Stimulated activated naive B cell treated with anti-CD40 and anti-IgM and Interleukin-4, amounts not matched to agents 10 μg/mL and 1 μg/mL and 100 μg/mL, for 72 hours (primary cell): ENCODE measurements at regions not wholly inside any gene's neighbourhood (a gene's known extent, or its start where the extent isn't known, plus 50 kb on each side); places are given as distances from the start of the nearest gene placed in this dataset.
A peak's percentile ranks its signal among the peaks of the same experiment; 100 is the strongest.

Source experiments
- ATAC-seq, 2 donors: fragments of 150-1000 bp; cut with Tn5 transposase; replicated peaks; 2 replicates each; pipeline ENCODE4 v1.10.0; 2021; ENCODE audit warnings: moderate library complexity in 1 of 2
- DNase-seq: peaks from one replicate; pipeline ENCODE4 v3.0.0; 2021
- H3K27ac Mint-ChIP-seq: one replicate; pipeline ENCODE4 v1.8.0; 2022; ENCODE audit warnings: mild to moderate bottlenecking, mixed read lengths
- H3K27me3 Mint-ChIP-seq, 2 donors: one replicate each; pipeline ENCODE4 v1.8.0; 2022; ENCODE audit warnings: mixed read lengths in 2 of 2
- H3K36me3 Mint-ChIP-seq, 2 donors: one replicate each; pipeline ENCODE4 v1.8.0; 2022; ENCODE audit warnings: mixed read lengths in 2 of 2, mild to moderate bottlenecking in 1 of 2
- H3K4me1 Mint-ChIP-seq, 2 donors: one replicate each; pipeline ENCODE4 v1.8.0; 2022; ENCODE audit warnings: mixed read lengths in 2 of 2, mild to moderate bottlenecking in 1 of 2
- H3K4me3 Mint-ChIP-seq, 2 donors: one replicate each; pipeline ENCODE4 v1.8.0; 2022; ENCODE audit warnings: mild to moderate bottlenecking in 2 of 2, mixed read lengths in 2 of 2, moderate library complexity in 1 of 2
- H3K9me3 Mint-ChIP-seq, 2 donors: one replicate each; pipeline ENCODE4 v1.8.0; 2022; ENCODE audit warnings: mixed read lengths in 2 of 2, mild to moderate bottlenecking in 1 of 2

- no peak for DNase-seq
- H3K27me3 Mint-ChIP-seq: peaks cover 5 to 23% of the 10 kb centered on the region in 2 donors
These were observed 223.6 kb downstream of the ANKRD60 start for GRCh38 chr20:58004900-58005299.

GRCh38 chr20:58004146-58004545 lies 224.3 kb downstream of the ANKRD60 start:
- Mint-ChIP-seq H3K4me3 (no peak overlapping the region), H3K4me1 (peaks cover 4 to 6% of the 10 kb centered on the region in 2 donors), H3K27me3 (peaks cover 5 to 15% of the 10 kb centered on the region in 2 donors)

More at GRCh38 chr20:58004900-58005299, 223.6 kb downstream of the ANKRD60 start:
- H3K4me3 Mint-ChIP-seq: no peak overlapping the region
- ATAC-seq: no peak
- H3K9me3 Mint-ChIP-seq: no peaks in the 10 kb centered on the region
- no peaks in the 10 kb centered on the region for H3K4me1 Mint-ChIP-seq
- no peak overlapping the region for H3K27ac Mint-ChIP-seq
- H3K36me3 Mint-ChIP-seq: no peaks in the 10 kb centered on the region

DNA sequence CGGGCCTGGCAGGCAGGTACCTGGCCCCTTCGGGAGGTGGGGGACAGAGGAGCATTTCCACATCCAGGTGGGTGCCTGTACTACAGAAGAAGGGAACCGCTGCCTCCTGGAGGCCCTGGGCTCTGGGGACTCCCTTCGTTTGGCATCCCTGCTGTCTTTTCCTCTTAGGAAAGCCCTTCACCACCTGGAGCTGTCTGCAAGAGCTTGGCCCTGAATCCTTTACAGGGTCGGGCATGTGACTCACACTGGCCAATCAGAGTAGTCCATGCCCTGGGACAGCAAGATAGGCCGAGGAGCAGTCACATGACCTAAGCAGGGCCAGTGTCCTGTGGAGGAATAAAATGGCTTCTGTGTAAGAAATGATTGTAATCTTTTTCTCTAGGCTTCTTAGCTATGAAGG lies 224.9 kb downstream of the ANKRD60 start:
- ATAC-seq (no peak), DNase-seq (no peak)
- Mint-ChIP-seq H3K27me3 (peaks cover 5 to 11% of the 10 kb centered on the region in 2 donors), H3K27ac (no peak overlapping the region), H3K9me3 (no peaks in the 10 kb centered on the region), H3K4me3 (no peak overlapping the region), H3K36me3 (no peaks in the 10 kb centered on the region), H3K4me1 (peaks cover 8% of the 10 kb centered on the region in 2 donors)

More at GRCh38 chr20:58004146-58004545, 224.3 kb downstream of the ANKRD60 start:
- no peaks in the 10 kb centered on the region for H3K36me3 Mint-ChIP-seq
- H3K27ac Mint-ChIP-seq: no peak overlapping the region
- ATAC-seq: no peak
- H3K9me3 Mint-ChIP-seq: no peaks in the 10 kb centered on the region
- DNase-seq: no peak

DNA sequence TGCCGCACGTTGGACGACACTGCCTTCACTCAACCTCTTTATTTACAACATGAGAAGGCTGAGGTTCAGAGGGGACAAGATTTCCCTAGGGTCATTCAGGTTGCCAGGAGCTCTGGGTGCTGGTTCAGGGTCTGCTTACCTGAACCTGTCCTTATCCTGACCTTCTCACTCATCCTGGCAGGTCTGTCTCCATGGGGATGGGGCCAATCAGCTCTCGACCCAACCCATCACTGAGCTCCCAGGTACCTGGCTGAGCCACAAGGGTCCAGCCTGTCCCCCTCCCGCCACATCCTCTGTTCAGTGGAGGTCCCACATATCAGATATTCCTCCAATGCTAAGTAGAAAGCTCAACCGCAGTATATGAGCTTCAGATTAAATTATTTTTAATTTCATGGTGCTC lies 225.6 kb downstream of the ANKRD60 start:
- DNase-seq: no peak
- H3K9me3 Mint-ChIP-seq: no peaks in the 10 kb centered on the region
- H3K27me3 Mint-ChIP-seq: peaks cover 6 to 11% of the 10 kb centered on the region in 2 donors
- no peaks in the 10 kb centered on the region for H3K36me3 Mint-ChIP-seq
- H3K4me3 Mint-ChIP-seq: no peak overlapping the region
- H3K27ac Mint-ChIP-seq: no peak overlapping the region
- H3K4me1 Mint-ChIP-seq: peaks cover 8% of the 10 kb centered on the region in 2 donors
- ATAC-seq: no peak

DNA sequence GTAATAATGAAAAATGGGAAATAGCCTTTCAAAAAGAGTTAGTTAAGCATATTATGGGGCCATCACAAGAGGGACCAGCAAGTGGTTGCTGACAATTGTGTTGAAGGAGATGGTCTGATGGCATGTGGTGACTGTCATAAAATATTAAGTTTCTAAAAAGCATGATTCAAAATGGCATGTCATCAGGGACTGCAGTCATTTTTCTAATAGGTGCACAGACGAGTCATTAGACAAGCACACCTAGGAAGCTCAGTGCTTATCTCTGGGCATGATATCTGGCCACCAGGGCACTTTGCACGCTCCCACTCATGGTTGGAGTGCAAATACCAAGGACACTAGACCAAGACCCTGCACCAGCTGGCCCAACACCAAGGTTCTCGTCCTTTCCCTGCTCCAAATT lies 226.5 kb downstream of the ANKRD60 start:
- DNase-seq (no peak), ATAC-seq (no peak)
- H3K9me3 Mint-ChIP-seq: peaks cover 0 to 5% of the 10 kb centered on the region in 2 donors
- H3K36me3 Mint-ChIP-seq: no peaks in the 10 kb centered on the region
- H3K27ac Mint-ChIP-seq: no peak overlapping the region
- peaks cover 8% of the 10 kb centered on the region in 2 donors for H3K4me1 Mint-ChIP-seq
- H3K27me3 Mint-ChIP-seq: peaks cover 13% of the 10 kb centered on the region in 2 donors
- H3K4me3 Mint-ChIP-seq: no peak overlapping the region

- Mint-ChIP-seq H3K4me1 (peaks cover 8% of the 10 kb centered on the region in 2 donors), H3K4me3 (no peak overlapping the region), H3K27me3 (peaks cover 13% of the 10 kb centered on the region in 2 donors), H3K27ac (no peak overlapping the region), H3K9me3 (peaks cover 0 to 5% of the 10 kb centered on the region in 2 donors), H3K36me3 (no peaks in the 10 kb centered on the region)
- no peak for ATAC-seq
- no peak for DNase-seq
These were observed 227.1 kb downstream of the ANKRD60 start for GRCh38 chr20:58001381-58001780.

GRCh38 chr20:58000861-58001260 lies 227.6 kb downstream of the ANKRD60 start:
- Mint-ChIP-seq H3K4me1 (peaks cover 8% of the 10 kb centered on the region in 2 donors), H3K27me3 (peaks cover 10 to 15% of the 10 kb centered on the region in 2 donors), H3K36me3 (no peaks in the 10 kb centered on the region), H3K4me3 (no peak overlapping the region), H3K9me3 (peaks cover 0 to 5% of the 10 kb centered on the region in 2 donors), H3K27ac (no peak overlapping the region)
- ATAC-seq: no peak
- no peak for DNase-seq

- H3K27me3 Mint-ChIP-seq: peaks cover 13 to 26% of the 10 kb centered on the region in 2 donors
- H3K27ac Mint-ChIP-seq: no peak overlapping the region
- ATAC-seq (peak; percentile 79 to 83), DNase-seq (no peak)
- peak overlapping the region; percentile 52 to 62 for H3K4me3 Mint-ChIP-seq
- H3K9me3 Mint-ChIP-seq: peaks cover 0 to 5% of the 10 kb centered on the region in 2 donors
- no peaks in the 10 kb centered on the region for H3K36me3 Mint-ChIP-seq
- peaks cover 8% of the 10 kb centered on the region in 2 donors for H3K4me1 Mint-ChIP-seq
These were observed 228.9 kb downstream of the ANKRD60 start for GRCh38 chr20:57999465-58000111.

DNA sequence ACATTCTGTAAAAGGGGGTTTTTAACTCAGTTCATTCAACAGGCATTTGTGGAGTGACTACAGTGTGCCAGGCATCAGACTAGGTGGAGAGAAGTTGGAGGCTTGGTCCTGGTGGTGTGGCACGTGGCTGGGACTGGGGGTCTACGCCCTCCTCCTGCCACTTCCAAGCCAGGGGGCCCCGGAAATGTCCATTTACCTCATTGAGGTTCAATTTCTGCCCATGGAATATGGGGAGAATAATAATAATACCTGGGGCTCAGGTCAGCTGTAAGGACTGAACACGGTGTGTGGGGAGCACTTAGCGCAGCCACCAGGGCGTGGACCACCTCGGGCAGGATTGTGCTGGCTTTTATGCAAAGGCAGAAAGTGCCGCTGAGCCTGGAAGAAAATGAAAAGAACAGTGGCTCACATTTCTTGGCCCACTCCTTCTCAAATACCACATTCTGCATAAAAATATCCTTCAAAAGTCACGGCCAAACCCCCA lies 229.4 kb downstream of the ANKRD60 start:
- ATAC-seq: no peak
- Mint-ChIP-seq H3K36me3 (no peaks in the 10 kb centered on the region), H3K27ac (no peak overlapping the region), H3K4me3 (peak overlapping the region; percentile 52 to 62), H3K9me3 (peaks cover 0 to 5% of the 10 kb centered on the region in 2 donors), H3K27me3 (peaks cover 13 to 27% of the 10 kb centered on the region in 2 donors), H3K4me1 (peaks cover 8% of the 10 kb centered on the region in 2 donors)
- DNase-seq: no peak

DNA sequence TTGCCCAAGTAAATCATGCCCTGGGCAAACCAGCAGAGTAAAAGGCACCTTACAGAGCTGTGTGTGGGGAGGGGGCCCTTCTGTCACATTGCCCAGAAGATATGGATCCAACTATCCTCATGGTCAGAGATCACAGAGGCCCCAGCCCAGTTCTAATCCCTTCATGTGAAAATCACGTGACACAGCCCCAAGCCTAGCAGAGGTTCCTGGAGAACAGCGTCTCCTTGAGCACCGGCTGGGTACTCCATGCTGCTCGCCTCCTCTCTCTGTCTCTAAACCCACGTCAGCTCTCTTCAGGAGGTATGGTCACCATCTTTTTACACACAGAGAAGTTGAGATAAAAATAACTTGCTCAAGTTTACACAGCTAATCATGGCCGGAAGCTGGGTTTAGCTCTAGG lies 230.2 kb downstream of the ANKRD60 start:
- Mint-ChIP-seq H3K4me1 (peaks cover 8% of the 10 kb centered on the region in 2 donors), H3K9me3 (peaks cover 0 to 5% of the 10 kb centered on the region in 2 donors), H3K27ac (no peak overlapping the region), H3K36me3 (no peaks in the 10 kb centered on the region), H3K4me3 (no peak overlapping the region), H3K27me3 (peaks cover 13 to 34% of the 10 kb centered on the region in 2 donors)
- ATAC-seq: no peak
- DNase-seq: no peak

GRCh38 chr20:57996936-57997890 lies 231.2 kb downstream of the ANKRD60 start:
- Mint-ChIP-seq H3K27ac (no peak overlapping the region), H3K4me3 (no peak overlapping the region), H3K4me1 (peaks cover 8% of the 10 kb centered on the region in 2 donors), H3K9me3 (peaks cover 0 to 5% of the 10 kb centered on the region in 2 donors), H3K36me3 (no peaks in the 10 kb centered on the region), H3K27me3 (peaks cover 14 to 38% of the 10 kb centered on the region in 2 donors)
- no peak for DNase-seq
- no peak for ATAC-seq

DNA sequence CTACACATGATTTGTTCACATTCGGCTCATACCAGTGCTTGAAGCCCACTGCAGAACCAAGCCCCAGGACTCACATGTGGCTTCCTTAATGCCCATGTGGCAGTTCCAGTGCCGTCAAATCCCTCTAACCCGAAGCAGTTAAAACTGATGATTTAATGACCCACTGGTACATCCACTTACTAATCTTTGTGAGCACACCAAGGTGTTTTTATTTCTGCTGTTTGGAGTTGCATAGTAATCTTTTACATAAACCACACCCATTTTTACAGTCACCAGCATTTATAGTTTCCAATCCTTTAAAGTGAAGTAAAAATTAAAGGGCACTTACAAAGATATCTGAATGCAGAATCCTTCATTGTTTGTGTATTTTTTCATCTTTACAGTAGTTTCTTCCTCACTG lies 232.0 kb downstream of the ANKRD60 start:
- DNase-seq (no peak), ATAC-seq (no peak)
- peaks cover 8% of the 10 kb centered on the region in 2 donors for H3K4me1 Mint-ChIP-seq
- H3K36me3 Mint-ChIP-seq: no peaks in the 10 kb centered on the region
- no peak overlapping the region for H3K27ac Mint-ChIP-seq
- H3K4me3 Mint-ChIP-seq: no peak overlapping the region
- peaks cover 21 to 42% of the 10 kb centered on the region in 2 donors for H3K27me3 Mint-ChIP-seq
- peaks cover 0 to 5% of the 10 kb centered on the region in 2 donors for H3K9me3 Mint-ChIP-seq

DNA sequence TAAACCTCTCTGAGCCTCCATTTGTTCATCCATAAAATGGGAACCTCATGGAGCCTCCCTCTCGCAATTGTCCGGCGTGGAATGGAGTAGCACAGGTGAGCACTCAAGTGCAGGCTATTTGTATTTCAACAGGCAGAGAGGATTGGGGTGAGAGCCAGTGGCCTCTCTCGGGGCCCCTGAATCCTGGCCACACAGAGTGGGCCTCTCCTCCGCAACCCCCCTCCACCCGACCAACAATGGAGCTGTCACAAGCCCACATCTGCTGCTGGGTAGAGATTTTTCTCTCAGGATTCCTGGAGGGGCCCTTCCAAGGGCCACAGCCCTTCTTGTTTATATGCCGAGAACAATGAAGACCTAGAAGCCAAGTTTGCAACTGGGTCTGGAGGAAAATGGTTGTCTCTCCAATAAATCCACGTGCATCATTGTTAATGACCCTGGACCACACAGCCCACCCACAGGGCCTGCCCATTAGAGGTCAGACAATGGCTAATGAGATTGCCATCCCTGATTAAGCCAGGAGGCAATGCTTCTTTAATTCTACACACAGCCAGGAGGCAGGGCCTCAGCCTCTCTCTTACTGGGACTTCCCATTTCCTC lies 233.0 kb downstream of the ANKRD60 start:
- H3K9me3 Mint-ChIP-seq: peaks cover 0 to 5% of the 10 kb centered on the region in 2 donors
- H3K4me3 Mint-ChIP-seq: no peak overlapping the region
- H3K27ac Mint-ChIP-seq: no peak overlapping the region
- ATAC-seq: no peak
- peaks cover 8% of the 10 kb centered on the region in 2 donors for H3K4me1 Mint-ChIP-seq
- DNase-seq: no peak
- no peaks in the 10 kb centered on the region for H3K36me3 Mint-ChIP-seq
- peaks cover 21 to 42% of the 10 kb centered on the region in 2 donors for H3K27me3 Mint-ChIP-seq
